HG03354 (cell line): ENCODE measurements at regions not wholly inside any gene's neighbourhood (a gene's known extent, or its start where the extent isn't known, plus 50 kb on each side); places are given as distances from the start of the nearest gene placed in this dataset.

Experiments
- ATAC-seq: cut with Tn5 transposase; IDR thresholded peaks from one replicate; pipeline ENCODE4 v1.9.1; 2021; ENCODE audit warnings: mild to moderate bottlenecking; ENCODE audit not compliant: unreplicated experiment, poor library complexity, severe bottlenecking

- ATAC-seq = no peak
These were observed 56.5 kb downstream of the CT47B1 start for GRCh38 chrX:120819126-120819525.

GRCh38 chrX:120813982-120814381 is 61.7 kb downstream of the CT47B1 start:
- ATAC-seq = no peak

GRCh38 chrX:120801426-120801825 is 74.2 kb downstream of the CT47B1 start:
- ATAC-seq = no peak

- ATAC-seq = no peak
These were observed 78.3 kb downstream of the CT47B1 start for GRCh38 chrX:120797188-120797851.

GRCh38 chrX:120795301-120795700 is 80.4 kb downstream of the CT47B1 start:
- no peak for ATAC-seq

GRCh38 chrX:120794525-120794975 is 81.1 kb downstream of the CT47B1 start:
- ATAC-seq = no peak

- ATAC-seq = no peak
These were observed 82.6 kb downstream of the CT47B1 start for GRCh38 chrX:120793098-120793497.

GRCh38 chrX:120791013-120791643 is 84.5 kb downstream of the CT47B1 start:
- ATAC-seq = no peak

GRCh38 chrX:120790552-120790951 is 85.1 kb downstream of the CT47B1 start:
- ATAC-seq = no peak

- peak; percentile 86 for ATAC-seq
These were observed 85.5 kb downstream of the CT47B1 start for GRCh38 chrX:120790118-120790517.

- ATAC-seq = no peak
These were observed 94.3 kb downstream of the CT47B1 start for GRCh38 chrX:120781403-120781802.

- ATAC-seq = no peak
These were observed 99.7 kb downstream of the CT47B1 start for GRCh38 chrX:120775959-120776358.

GRCh38 chrX:120774606-120775005 is 101.1 kb downstream of the CT47B1 start:
- ATAC-seq = no peak

- no peak for ATAC-seq
These were observed 101.9 kb downstream of the CT47B1 start for GRCh38 chrX:120773801-120774200.

- peak; percentile 48 for ATAC-seq
These were observed 105.9 kb downstream of the CT47B1 start for GRCh38 chrX:120769576-120770341.

- ATAC-seq = no peak
These were observed 107.0 kb downstream of the CT47B1 start for GRCh38 chrX:120768681-120769080.

GRCh38 chrX:120768254-120768653 is 107.4 kb downstream of the CT47B1 start:
- no peak for ATAC-seq

GRCh38 chrX:120763269-120763668 is 112.4 kb downstream of the CT47B1 start:
- ATAC-seq = no peak

GRCh38 chrX:120761810-120762209 is 113.9 kb downstream of the CT47B1 start:
- no peak for ATAC-seq

GRCh38 chrX:120759685-120760084 is 116.0 kb downstream of the CT47B1 start:
- no peak for ATAC-seq
